Sigmoid colon (tissue), 6 donors: ENCODE measurements at regions not wholly inside any gene's neighbourhood (a gene's known extent, or its start where the extent isn't known, plus 50 kb on each side); places are given as distances from the start of the nearest gene placed in this dataset.

Experiments
- DNase-seq: peaks from one replicate; pipeline ENCODE4 v3.0.0-alpha.2; 2019
- H3K27ac ChIP-seq, 4 donors: fragments of 200-600 bp; sonication (generic); one replicate each; pipeline ENCODE4 v1.5.1; 2016 to 2019; ENCODE audit warnings: mild to moderate bottlenecking in 1 of 4
- H3K27me3 ChIP-seq, 3 donors: fragments of 200-600 bp; sonication (generic); one replicate each; pipeline ENCODE4 v1.5.1; 2019; ENCODE audit warnings: mild to moderate bottlenecking in 1 of 3
- H3K36me3 ChIP-seq, 4 donors: fragments of 200-600 bp; sonication (generic); one replicate each; pipeline ENCODE4 v1.5.1; 2016 to 2019
- H3K4me1 ChIP-seq, 4 donors: fragments of 200-600 bp; sonication (generic); one replicate each; pipeline ENCODE4 v1.5.1; 2017 to 2019
- H3K4me3 ChIP-seq, 4 donors: fragments of 200-600 bp; sonication (generic); one replicate each; pipeline ENCODE4 v1.5.1; 2017 to 2019; ENCODE audit warnings: mild to moderate bottlenecking in 2 of 4, moderate library complexity in 1 of 4
- H3K9me3 ChIP-seq, 4 donors: fragments of 200-600 bp in 3 of 4; sonication (generic) in 3 of 4; one replicate each; pipeline versions ENCODE4 v1.5.1 to v1.6.1; 2013 to 2019
- CTCF ChIP-seq, 4 experiments: fragments of 450-650 bp in 3 of 4; fragments of 200-600 bp in 1 of 4; IDR thresholded peaks; one replicate each; pipeline ENCODE4 v1.5.1; 2016 to 2019; ENCODE audit warnings: antibody characterized with exemption in 4 of 4, mild to moderate bottlenecking in 3 of 4, moderate library complexity in 2 of 4
- EP300 ChIP-seq, 4 donors: sonication (generic); formaldehyde crosslinking; IDR thresholded peaks; one replicate each; pipeline ENCODE4 v1.6.1; 2017; ENCODE audit warnings: antibody characterized with exemption in 4 of 4
- POLR2A ChIP-seq, 2 donors: fragments of 450-650 bp; IDR thresholded peaks; one replicate each; pipeline ENCODE4 v1.6.1; 2016; ENCODE audit warnings: antibody characterized with exemption in 2 of 2, mild to moderate bottlenecking in 2 of 2, moderate library complexity in 2 of 2
- POLR2AphosphoS5 ChIP-seq, 4 donors: sonication (generic); formaldehyde crosslinking; IDR thresholded peaks; one replicate each; pipeline ENCODE4 v1.6.1; 2017; ENCODE audit warnings: antibody characterized with exemption in 4 of 4
- WGBS, 2 donors: extraction: QIAGEN DNeasy Blood & Tissue Kit; methylation state at CpG; one replicate each; pipeline ENCODE4 v1.1.7; 2013; 5-methylcytosine and 5-hydroxymethylcytosine counted together
- intact Hi-C: fragments of 100-400 bp; cut with DNase I; formaldehyde crosslinking; loops from one replicate; pipeline ENCODE4 v1.15.1; 2023
- donor health status: healthy with polysubstance abuse.
- donor health status: healthy.

GRCh38 chr10:29026065-29026797 lies 262.6 kb upstream of the LYZL1 start:
- Histone ChIP-seq H3K27ac (no peak overlapping the region), H3K4me3 (no peak overlapping the region), H3K27me3 (no peaks in the 10 kb centered on the region), H3K4me1 (no peaks in the 10 kb centered on the region), H3K9me3 (no peaks in the 10 kb centered on the region), H3K36me3 (no peaks in the 10 kb centered on the region)
- DNase-seq, result no peak
- no peak for TF ChIP-seq EP300 (IDR thresholded peaks at IDR 0.05)
- no peak for TF ChIP-seq POLR2AphosphoS5 (IDR thresholded peaks at IDR 0.05)
- no peak for TF ChIP-seq CTCF (IDR thresholded peaks at IDR 0.05)
- 86 to 89% methylated on average over 10 of the region's 10 CpGs for WGBS, 2 donors
- intact Hi-C loops, result no loop called here

- intact Hi-C loops, result no loop called here
- 83 to 84% methylated on average over 5 of the region's 5 CpGs for WGBS, 2 donors
- no peak overlapping the region for H3K27ac ChIP-seq
- no peak overlapping the region for H3K4me3 ChIP-seq
- H3K27me3 ChIP-seq, result no peaks in the 10 kb centered on the region
- DNase-seq, result no peak
- H3K9me3 ChIP-seq, result no peaks in the 10 kb centered on the region
- no peak for TF ChIP-seq POLR2A (IDR thresholded peaks at IDR 0.05)
- TF ChIP-seq EP300 (IDR thresholded peaks at IDR 0.05), result no peak
- no peak for TF ChIP-seq CTCF (IDR thresholded peaks at IDR 0.05)
- TF ChIP-seq POLR2AphosphoS5 (IDR thresholded peaks at IDR 0.05), result no peak
- no peaks in the 10 kb centered on the region for H3K4me1 ChIP-seq
- no peaks in the 10 kb centered on the region for H3K36me3 ChIP-seq
These were observed 261.9 kb upstream of the LYZL1 start for GRCh38 chr10:29026802-29027580.

GRCh38 chr10:29028486-29028885 lies 260.4 kb upstream of the LYZL1 start:
- intact Hi-C loops, result no loop called here
- Histone ChIP-seq H3K36me3 (no peaks in the 10 kb centered on the region), H3K9me3 (no peaks in the 10 kb centered on the region), H3K4me1 (no peaks in the 10 kb centered on the region), H3K27me3 (no peaks in the 10 kb centered on the region), H3K4me3 (no peak overlapping the region), H3K27ac (no peak overlapping the region)
- WGBS, 2 donors, result 64 to 72% methylated on average over 3 of the region's 3 CpGs
- DNase-seq, result no peak
- TF ChIP-seq POLR2AphosphoS5 (IDR thresholded peaks at IDR 0.05) (no peak), EP300 (IDR thresholded peaks at IDR 0.05) (no peak), CTCF (IDR thresholded peaks at IDR 0.05) (no peak), POLR2A (IDR thresholded peaks at IDR 0.05) (no peak)

GRCh38 chr10:29030900-29031299 lies 258.0 kb upstream of the LYZL1 start:
- no peak for DNase-seq
- Histone ChIP-seq H3K27ac (no peak overlapping the region), H3K4me1 (no peaks in the 10 kb centered on the region), H3K36me3 (no peaks in the 10 kb centered on the region), H3K9me3 (no peaks in the 10 kb centered on the region), H3K27me3 (no peaks in the 10 kb centered on the region), H3K4me3 (no peak overlapping the region)
- TF ChIP-seq CTCF (IDR thresholded peaks at IDR 0.05) (no peak), EP300 (IDR thresholded peaks at IDR 0.05) (no peak), POLR2AphosphoS5 (IDR thresholded peaks at IDR 0.05) (no peak), POLR2A (IDR thresholded peaks at IDR 0.05) (no peak)
- intact Hi-C loops, result no loop called here
